Fibroblast of skin of right quadriceps (primary cell): ENCODE measurements at regions not wholly inside any gene's neighbourhood (a gene's known extent, or its start where the extent isn't known, plus 50 kb on each side); places are given as distances from the start of the nearest gene placed in this dataset.

Source experiments
- DNase-seq: peaks from one replicate; pipeline ENCODE4 v3.0.0-alpha.2; 2013

DNA sequence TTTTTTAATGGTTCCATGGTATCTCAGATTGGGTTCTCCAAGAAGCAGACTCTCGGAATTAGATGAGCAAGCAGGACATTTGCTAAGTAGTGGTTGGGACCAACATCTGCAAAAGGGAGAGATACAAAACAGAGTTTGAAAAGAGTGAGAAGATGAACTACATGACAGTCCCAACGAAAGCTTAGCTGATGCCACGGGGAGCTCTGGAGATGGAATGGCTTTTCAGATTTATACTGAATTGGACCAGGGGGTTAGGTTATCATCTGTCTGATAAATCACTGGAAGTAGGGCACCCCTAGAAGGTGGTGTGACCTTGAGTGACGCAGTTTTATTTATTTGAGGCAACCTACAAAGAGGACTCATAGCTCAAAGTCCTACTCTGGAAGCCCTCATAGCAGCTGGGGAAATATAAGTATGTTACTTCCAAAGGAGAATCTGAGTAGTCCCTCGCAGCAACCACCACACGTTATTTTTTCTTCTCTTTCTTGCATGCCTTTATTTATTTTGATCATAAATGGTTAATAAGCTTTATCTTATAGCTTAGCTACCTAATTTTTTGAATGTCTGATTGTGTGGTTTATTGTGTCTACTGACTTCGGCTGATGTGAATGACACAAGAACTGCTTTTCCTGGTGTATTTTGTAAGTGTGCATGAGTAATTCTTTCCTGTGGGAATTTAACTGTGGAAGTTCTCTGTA lies 815.4 kb downstream of the SQOR start:
- DNase-seq, result no peak

DNA sequence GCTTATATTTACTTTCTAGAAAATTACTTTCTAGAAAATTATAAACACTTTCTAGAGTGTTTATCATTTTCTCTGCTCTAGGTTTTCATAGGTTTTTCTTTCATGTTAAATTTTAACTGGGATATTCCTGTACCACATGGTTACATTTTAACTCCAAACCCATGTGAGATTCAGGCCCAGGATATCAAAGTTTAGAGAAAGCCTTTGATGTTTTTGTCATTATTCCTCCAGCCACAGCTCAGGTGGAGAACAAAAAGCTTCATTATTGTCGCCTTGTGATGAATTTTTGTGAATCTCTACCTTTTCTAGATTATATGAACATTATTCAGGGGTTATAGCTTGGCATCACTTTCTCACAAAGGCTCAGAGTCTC lies 816.0 kb downstream of the SQOR start:
- DNase-seq, result no peak

DNA sequence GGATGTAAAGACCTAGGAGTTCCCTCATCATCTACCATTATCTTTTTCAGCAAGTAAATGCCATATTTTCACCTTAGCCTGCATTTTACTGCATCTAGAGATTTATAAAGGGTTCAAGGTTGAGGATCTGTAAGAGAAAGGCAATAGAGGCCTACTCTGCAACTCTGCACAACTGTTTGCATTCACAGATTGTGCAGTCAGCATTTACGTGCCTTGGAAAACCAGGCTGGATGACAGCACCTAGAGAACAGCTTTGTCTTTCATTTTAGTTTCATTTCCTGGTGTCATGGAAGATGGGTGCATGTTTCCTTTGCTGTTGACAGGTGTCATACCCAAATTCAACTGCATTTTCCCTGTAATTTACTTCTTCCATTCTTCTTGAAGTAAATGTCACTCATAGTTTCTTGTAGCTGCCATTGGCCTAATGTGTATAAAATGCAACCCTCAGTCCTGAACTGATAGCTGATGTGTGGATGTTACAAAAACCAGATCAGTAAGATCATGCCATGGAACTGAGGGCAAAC lies 817.5 kb downstream of the SQOR start:
- DNase-seq, result no peak

DNA sequence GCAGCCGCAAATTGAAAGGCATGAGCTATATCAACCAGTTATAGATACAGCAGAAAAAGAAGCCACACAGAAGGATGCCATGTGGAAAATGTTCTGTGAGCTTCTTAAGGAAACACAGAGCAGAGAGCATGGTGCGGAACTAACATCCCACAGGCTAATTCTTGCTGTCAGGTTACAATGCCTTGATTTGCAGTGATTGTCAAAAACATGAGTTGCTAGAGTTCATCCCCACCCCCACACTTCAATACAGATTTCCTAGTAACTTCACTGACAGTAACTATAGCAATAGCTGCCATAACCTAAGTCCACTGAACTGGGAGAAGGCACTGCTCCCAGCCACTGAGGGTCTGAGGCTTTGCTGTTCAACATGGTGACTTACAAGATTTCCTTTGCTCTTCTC lies 821.6 kb downstream of the SQOR start:
- no peak for DNase-seq

DNA sequence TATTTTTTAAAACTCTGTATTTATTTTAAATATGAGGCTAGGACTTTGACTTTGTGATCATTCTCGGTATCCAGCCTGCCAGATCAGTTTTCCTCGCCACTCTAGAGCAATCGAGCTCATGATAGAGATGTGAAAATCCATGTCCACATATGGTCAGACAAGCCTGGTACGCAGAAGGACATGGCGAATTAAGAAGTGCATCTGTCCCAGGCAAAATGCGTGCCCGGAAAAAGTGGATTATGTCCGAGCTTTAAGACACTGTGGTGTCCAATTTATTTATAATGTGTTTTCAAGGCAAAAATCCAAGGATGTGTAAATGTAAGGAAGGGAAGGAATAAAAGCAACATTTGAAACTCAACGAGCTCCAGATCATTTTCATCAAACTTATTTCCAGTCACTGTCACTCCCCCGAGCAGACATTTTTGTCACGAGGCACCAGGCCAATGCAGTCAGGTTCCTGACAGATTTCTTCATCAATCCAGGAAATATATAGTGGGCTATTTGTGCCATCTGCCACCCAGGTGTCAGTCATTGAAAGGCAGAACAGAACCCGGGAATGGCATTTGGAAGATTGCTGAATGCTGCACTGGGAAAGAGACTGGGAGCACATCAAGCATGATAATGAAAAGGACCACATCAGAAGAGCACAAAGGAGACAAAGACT lies 825.7 kb downstream of the SQOR start:
- no peak for DNase-seq

DNA sequence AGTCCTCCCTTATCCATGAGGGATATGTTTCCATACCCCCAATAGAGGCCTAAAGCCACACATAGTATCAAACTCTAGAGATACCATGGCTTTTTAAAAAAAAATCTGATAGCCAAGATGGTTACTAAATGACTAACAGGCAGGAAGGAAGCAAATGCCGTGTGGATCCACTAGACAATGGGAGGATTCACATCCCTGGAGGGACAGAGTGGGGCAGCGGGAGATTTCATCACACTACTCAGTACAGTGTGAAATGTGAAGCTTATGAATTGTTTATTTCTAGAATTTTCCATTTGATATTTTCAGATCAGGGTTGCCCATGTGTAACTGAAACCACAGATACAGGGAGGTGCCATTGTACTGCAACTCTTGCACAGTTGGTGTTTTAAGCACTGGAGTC lies 826.6 kb downstream of the SQOR start:
- peak; percentile 31 for DNase-seq

DNA sequence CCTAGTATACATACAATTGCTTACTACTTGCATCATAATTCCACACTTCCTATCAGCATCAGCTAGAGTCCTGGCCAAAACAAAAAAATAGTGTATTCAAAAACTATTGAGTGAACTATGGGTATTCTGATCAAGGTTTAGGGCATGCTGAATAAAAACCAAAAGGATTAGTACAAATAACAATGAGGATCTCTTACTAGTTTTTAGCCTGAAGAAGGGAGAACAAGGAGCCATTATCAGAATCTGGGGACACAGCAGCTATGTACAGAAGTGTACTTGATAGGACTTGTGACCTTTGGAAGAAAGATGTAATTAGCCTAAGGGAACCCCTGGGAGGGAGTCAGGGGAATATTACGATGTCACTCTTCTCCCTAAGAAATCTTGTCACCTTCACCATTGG lies 832.2 kb downstream of the SQOR start:
- DNase-seq, result no peak

DNA sequence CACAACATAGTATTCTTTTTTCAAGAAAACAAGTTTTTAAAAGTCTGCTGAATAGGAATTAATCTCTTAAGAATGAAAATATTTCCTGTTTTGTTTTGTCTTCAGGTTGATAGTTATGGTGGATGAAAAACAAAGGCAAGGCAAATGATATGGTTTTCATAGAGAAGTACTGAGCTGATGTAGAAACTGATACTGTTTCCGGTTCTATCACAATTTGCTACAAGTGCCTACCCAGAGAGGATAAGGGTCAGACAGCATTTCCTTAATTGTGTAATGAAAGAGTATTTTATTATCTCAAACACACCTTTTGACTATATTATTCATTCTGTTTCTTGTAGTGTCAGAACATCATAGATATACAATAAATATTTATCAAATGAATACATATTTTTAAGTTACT lies 836.3 kb downstream of the SQOR start:
- DNase-seq, result no peak

DNA sequence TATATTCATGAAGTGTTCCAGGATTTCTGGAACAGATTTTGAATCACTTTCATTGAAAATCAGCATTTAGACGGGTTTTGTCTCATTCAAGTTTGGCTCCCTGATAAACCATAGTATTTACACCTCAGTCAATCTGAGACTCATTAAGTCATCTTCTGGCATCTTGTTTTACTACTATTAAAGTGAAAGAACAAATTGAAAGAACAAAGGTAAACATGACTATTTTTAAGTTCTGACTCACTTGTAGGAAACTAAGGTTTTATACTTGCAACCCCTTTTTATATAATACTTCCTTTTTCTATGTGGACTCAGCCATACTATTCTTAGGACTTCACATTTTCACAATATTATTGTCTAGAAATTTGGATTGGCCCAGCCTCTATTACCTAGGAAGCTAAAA lies 854.4 kb downstream of the SQOR start:
- DNase-seq, result no peak

DNA sequence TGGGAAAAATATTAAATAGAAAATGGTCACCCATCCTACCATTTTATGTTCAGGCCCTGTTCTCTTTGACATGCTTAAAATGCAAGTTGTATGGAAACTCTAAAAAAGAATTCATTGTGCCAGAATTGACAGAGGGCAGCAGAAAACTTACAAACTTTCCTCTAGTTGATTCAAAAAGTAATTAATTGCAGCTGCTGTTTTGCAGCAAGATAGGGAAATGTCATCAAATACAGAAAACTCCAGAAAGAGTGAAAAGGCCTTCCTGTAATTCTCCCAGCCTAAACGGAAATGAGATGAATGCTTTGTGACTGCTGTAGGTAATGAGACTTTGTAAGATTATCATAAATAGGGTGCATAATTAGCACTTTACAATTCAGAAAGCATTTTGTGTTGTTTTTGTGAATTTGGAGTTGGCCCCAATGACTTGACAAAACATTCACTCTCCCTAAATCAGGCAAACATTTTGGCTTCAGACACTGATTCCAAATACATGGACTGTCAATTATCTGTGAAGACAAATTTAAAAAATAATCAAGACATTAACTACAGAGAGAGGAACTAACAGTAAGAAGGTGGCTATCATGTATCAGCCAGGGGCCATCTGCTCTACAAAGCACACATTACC lies 861.8 kb downstream of the SQOR start:
- no peak for DNase-seq

DNA sequence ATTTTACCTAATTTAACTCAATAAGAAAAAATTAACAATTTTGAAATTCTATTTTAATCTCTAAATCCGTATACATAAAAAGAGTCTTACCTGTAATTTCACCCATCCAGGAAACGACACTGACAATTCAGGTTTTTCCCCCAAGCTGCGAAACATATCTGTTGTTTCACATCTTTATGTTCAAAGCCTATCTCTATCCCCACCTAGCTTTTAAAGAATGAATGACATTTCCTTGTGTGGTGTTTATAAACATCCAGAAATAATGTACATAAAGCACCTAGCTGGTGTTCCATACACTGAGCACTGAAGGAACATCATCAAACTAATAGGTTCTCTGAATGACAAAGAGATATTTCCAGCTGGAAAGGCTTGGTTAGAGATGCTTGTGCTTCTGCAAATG lies 867.8 kb downstream of the SQOR start:
- DNase-seq, result peak; percentile 9

DNA sequence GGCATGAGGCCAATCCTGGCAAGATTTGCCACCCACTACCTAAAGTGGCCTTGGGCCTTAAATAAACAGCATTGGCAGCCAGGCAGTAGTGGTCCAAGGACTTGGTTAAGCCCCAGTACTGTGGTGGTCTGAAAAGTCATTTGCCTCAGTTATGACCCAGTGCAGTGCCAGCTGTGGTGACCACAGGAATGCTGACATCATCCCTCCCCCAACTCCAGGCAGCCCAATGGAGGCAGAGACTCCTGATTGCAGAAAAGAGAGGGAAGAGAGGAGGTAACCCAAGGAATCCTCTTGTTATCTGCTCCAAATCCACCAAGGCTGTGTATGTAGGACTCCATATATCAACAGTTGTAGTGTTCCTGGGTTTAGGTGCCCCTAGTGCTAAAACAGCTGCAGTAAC lies 883.6 kb downstream of the SQOR start:
- DNase-seq, result no peak

DNA sequence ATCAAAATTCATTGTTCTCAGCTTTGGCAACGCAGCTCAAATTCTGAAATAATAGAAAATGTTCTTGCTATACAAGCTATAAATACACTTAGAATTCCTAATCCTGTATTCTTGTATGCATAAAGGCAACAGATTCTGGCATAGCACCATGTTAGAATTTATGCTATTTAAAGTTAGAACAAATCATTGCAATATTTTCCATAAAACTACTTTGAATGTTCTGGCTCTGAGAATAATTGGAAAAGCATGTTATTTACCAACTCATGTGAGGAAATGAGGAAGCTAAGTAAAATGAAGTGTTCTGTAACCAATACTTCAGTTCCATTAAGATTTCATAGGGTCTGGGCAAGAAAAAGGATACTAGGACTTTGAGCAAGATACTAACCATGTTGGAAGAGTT lies 888.9 kb downstream of the SQOR start:
- DNase-seq, result no peak

DNA sequence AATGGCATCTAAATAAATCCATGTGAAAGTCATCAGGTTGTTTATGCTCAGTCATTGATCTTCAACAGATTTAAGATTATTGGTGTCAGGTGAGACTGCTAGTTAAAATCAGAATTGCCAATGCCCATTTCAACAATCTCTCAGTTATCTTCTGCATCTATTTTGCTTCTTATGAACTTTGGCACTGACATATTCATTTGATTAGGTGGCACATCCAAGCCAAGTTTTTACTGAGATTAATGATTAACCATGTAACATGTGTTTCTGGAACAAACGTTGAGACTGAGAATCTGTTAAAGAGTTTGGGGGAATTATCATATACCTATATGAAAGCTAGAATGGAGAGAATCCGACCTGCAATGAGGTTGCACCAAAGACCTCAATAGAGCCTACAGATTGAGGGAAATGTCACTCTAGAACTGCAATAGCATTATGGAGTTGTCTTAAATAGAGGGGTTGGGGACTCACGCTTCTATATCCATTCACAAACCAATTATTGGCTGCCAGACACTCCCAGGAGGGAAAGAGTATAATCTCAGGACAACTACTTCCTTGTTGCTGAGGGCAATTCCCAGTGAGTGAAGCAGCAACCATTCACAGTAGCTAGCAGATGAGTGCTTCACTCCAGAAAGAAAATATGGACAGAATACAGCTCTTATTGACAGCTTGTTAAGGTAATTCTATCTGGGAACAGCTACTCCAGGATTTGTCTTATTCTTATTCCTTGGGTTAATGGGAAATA lies 891.3 kb downstream of the SQOR start:
- DNase-seq, result no peak

DNA sequence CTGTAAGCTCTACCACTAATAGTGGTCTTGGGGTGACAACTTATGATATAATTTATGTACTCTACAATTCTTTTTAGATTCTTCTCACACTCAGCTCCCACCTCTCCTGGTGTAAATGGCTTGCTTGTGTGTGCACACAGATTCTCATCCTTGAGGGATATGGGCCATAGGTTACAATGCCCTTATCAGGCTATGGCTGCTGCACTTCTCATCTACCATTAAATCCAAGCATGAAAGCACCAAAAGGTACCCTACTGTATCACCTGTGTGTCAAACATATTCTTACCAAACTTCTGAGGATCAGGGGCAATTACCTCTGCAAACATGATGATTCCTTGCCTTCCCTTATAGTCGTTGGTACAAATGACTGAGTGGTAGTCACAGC lies 891.9 kb downstream of the SQOR start:
- no peak for DNase-seq

DNA sequence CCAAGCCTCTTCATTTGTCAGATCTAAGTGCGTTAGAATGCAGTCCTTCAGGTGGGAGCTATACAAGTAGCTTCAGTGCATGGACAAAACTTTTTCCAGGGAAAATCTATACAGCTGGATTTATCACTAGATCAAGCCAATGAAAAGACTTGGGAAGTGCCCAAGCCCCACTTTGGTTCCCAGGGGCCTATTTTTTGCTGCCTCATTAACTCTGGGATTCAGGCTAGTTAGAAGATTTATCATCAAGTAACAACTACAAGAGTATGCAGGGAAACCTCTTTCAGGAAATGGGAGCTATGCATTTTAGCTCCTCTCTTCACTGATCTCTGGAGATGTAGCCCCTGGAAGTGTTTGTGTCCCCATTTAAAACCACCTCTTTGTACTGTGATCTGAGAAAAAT lies 908.8 kb downstream of the SQOR start:
- DNase-seq, result no peak

DNA sequence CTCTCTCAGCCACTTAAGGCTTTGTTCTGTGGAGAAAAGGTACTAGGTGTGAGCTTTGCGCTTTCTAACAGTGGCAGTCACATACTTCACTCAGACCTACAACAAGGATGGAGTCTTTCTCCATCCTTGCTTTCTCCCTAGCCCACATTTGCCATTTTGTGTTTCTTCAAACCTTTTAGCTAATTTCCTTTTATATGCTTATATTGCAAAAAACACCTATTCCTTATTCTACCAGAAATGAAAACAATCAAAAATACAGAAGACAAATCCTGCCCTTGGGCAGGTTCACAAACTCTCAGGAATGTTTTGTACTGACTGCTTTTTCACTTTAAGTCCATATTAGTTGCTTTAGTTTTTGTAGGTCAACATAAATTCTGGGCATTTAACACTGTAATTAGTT lies 914.2 kb downstream of the SQOR start:
- DNase-seq, result no peak

DNA sequence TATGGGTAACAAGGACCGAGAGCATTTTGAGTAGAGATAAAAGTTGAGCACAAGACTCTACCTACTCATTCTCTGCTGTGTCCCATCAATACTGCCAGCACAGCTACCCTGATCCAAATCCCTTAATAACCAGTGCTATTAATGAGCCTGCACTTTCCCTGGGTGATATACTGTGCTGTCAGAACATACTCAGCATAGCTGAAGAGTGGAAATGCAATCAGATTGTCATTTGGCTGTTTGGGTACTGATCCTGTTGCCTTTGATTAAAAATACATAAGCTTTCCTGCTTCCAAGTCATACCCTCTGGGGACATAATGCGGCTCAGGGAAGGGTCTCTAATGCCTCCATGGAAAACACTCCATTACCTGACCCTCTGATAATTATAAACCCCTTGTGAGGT lies 917.5 kb downstream of the SQOR start:
- no peak for DNase-seq

DNA sequence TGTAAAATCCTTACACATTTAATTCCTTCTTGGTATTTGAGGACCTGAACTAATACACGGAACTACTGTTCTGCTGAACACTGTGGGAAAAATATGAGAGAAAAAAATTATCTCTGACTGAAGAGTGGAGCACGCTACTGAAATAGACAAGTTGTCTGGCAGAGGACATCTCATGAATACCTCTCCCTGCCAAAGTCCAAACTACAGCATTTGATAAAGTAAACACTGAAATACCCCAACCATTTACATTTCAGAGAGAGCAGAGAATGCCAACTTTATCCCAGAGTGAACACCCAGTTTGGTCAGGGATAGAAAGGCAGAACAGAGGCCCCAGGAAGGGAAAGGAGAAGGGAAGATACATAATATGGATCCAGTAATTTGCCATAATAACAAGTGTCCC lies 920.7 kb downstream of the SQOR start:
- DNase-seq, result no peak

DNA sequence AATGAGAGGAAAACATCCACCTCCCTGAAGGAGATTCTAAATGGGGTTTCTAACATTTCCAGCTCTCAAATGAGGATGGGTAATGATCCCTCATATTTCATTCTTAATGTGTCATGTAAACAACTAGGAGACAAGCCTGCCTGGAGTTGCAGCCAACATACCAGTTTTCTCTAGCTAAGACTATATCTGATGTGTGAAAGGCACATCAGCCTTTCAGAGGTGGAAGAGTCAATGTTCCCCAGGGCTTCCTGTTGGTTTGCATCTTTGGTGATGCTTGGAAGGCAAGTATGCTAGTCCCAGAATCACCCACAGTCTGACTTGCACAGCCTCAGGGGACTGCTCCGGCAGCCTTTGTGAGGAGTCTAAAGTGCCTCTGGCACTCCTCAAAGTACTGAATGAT lies 921.2 kb downstream of the SQOR start:
- DNase-seq, result no peak

DNA sequence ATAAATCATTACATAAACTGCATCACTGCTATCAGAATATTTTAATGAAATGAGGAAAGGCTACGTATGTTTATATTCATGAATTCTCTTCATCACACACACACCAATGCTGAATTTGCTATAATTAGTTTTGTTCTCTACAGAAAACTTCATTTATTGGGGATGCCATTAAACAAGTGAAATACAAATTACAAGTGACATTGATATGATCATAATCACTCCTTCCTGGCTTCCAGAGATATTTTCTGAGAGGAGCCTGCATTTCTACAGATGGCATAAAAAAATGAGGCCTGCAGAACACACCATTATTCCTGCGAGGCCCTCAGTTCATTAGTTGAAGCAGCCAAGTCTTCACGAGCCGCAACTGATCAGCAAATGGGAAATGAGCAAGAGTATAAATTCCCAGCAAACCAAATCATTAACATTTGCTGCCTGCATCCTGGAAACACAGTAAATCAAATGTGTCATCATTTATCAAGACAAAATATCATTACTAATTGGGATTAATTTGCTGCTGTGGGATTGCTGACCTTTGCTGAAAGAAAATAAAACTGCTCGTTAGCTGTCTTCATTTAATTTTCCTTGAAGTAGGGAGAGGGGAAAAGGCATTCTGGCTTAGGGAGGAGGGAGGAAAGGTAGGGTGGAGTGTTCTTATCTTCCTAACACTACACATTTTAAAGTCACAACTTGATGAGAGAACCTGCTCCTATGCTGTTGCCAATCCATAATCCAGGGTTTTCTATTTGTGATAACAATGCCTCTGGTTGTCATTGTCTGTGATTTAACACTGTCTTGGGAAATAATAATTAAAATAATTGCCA lies 921.9 kb downstream of the SQOR start:
- no peak for DNase-seq

DNA sequence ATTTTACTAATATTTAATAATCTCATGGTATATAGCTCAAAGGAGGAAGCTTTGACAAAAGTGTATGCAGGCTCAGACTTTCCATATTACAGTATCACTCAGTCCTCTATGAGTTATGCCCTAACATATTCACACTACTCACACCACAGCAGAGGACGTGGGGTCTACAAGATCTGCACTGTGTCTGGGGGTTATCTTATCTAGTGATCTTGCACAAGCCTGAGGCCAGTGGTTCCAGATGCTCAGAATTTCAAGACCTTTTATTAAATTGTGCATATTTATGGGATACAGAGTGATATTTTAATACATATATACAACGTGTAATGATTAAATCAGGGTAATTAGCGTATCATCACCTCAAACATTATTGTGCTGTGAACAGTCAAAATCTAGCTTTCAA lies 933.1 kb downstream of the SQOR start:
- DNase-seq, result no peak

DNA sequence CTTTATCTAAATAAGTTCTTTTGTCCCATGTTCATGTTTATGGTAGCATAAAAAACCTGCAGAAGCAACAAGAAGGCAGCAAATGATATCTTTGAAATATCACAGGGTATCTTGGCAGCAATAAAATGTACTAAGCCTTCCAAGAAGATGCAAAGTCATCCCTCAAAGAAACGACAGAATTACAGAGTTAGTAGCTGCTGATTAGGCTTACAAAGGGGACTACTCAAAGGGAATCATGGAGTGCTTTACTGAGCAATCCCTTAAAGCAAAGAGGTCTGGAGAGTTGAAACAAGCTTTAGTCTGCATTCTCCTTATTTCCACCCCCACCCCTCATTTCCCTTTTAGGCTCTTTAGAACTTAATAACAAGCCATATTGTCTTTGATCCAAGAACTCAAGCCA lies 935.0 kb downstream of the SQOR start:
- DNase-seq, result no peak
